SK-N-SH treated with all-trans-retinoic acid at 6 μM for 48 hours (cell line): ENCODE measurements at regions not wholly inside any gene's neighbourhood (a gene's known extent, or its start where the extent isn't known, plus 50 kb on each side); places are given as distances from the start of the nearest gene placed in this dataset.

ENCODE experiments used
- ATAC-seq: fragments of 200-7000 bp; cut with Tn5 transposase; 3 replicates; pipeline ENCODE4 v1.9.1; 2020; ENCODE audit warnings: mild to moderate bottlenecking, moderate library complexity
- ARNTL ChIP-seq: fragments of 450-650 bp; formaldehyde crosslinking; IDR thresholded peaks from 2 replicates; pipeline ENCODE4 v1.5.0; 2020; ENCODE audit warnings: low read depth, mild to moderate bottlenecking, moderate library complexity, borderline replicate concordance
- BACH2 ChIP-seq: fragments of 250-450 bp; sonication (Bioruptor Pico); IDR thresholded peaks from 2 replicates; pipeline ENCODE4 v1.9.0; 2021; ENCODE audit warnings: mild to moderate bottlenecking, borderline replicate concordance
- CSDC2 ChIP-seq: fragments of 250-450 bp; sonication (Bioruptor Pico); IDR thresholded peaks from 2 replicates; pipeline ENCODE4 v1.5.0; 2020; ENCODE audit warnings: mild to moderate bottlenecking, moderate library complexity
- GLIS3 ChIP-seq: fragments of 250-450 bp; sonication (Bioruptor Pico); IDR thresholded peaks from 2 replicates; pipeline ENCODE4 v1.5.0; 2020; ENCODE audit warnings: mild to moderate bottlenecking, moderate library complexity
- ISL1 ChIP-seq: fragments of 250-450 bp; sonication (Bioruptor Pico); IDR thresholded peaks from 2 replicates; pipeline ENCODE4 v2.1.2; 2022; ENCODE audit warnings: mild to moderate bottlenecking, moderate library complexity
- OSR1 ChIP-seq: fragments of 250-450 bp; sonication (Bioruptor Pico); IDR thresholded peaks from 2 replicates; pipeline ENCODE4 v1.8.0; 2022; ENCODE audit warnings: moderate library complexity, mild to moderate bottlenecking, inconsistent platforms
- PATZ1 ChIP-seq: fragments of 250-450 bp; sonication (Bioruptor Pico); IDR thresholded peaks from 2 replicates; pipeline ENCODE4 v1.8.0; 2020; ENCODE audit warnings: mild to moderate bottlenecking, moderate library complexity, borderline replicate concordance
- POU6F1 ChIP-seq: fragments of 250-450 bp; sonication (Bioruptor Pico); IDR thresholded peaks from 2 replicates; pipeline ENCODE4 v1.8.0; 2021; ENCODE audit warnings: low read depth, mild to moderate bottlenecking, moderate library complexity, borderline replicate concordance
- PPARA ChIP-seq: fragments of 250-450 bp; sonication (Bioruptor Pico); IDR thresholded peaks from 2 replicates; pipeline ENCODE4 v1.5.0; 2020; ENCODE audit warnings: mild to moderate bottlenecking, borderline replicate concordance
- RARB ChIP-seq: fragments of 250-450 bp; sonication (Bioruptor Pico); IDR thresholded peaks from 2 replicates; pipeline ENCODE4 v1.8.0; 2021; ENCODE audit warnings: mild to moderate bottlenecking, moderate library complexity
- SNAI2 ChIP-seq: fragments of 250-450 bp; sonication (Bioruptor Pico); IDR thresholded peaks from 2 replicates; pipeline ENCODE4 v1.5.0; 2020; ENCODE audit warnings: mild to moderate bottlenecking, moderate library complexity
- TCF4 ChIP-seq: fragments of 250-450 bp; sonication (Bioruptor Pico); IDR thresholded peaks from 2 replicates; pipeline ENCODE4 v1.8.0; 2021; ENCODE audit warnings: mild to moderate bottlenecking, moderate library complexity, borderline replicate concordance
- TOX ChIP-seq: fragments of 250-450 bp; sonication (Bioruptor Pico); IDR thresholded peaks from 2 replicates; pipeline ENCODE4 v1.8.0; 2021; ENCODE audit warnings: mild to moderate bottlenecking, moderate library complexity, borderline replicate concordance
- TSHZ2 ChIP-seq: fragments of 250-450 bp; sonication (Bioruptor Pico); IDR thresholded peaks from 2 replicates; pipeline ENCODE4 v1.5.0; 2020; ENCODE audit warnings: mild to moderate bottlenecking, moderate library complexity
- ZC3H10 ChIP-seq: fragments of 250-450 bp; sonication (Bioruptor Pico); IDR thresholded peaks from 2 replicates; pipeline ENCODE4 v1.5.1; 2021; ENCODE audit warnings: mild to moderate bottlenecking, moderate library complexity
- ZFP3 ChIP-seq: fragments of 250-450 bp; sonication (Bioruptor Pico); IDR thresholded peaks from 2 replicates; pipeline ENCODE4 v1.5.0; 2020; ENCODE audit warnings: mild to moderate bottlenecking, moderate library complexity
- ZFP30 ChIP-seq: fragments of 450-650 bp; formaldehyde crosslinking; IDR thresholded peaks from 2 replicates; pipeline ENCODE4 v1.5.0; 2022; ENCODE audit warnings: mild to moderate bottlenecking, moderate library complexity
- ZNF565 ChIP-seq: fragments of 450-650 bp; formaldehyde crosslinking; conservative IDR thresholded peaks from 2 replicates; pipeline ENCODE4 v1.5.0; 2020; ENCODE audit warnings: low read depth, mild to moderate bottlenecking, moderate library complexity
- ZNF70 ChIP-seq: fragments of 450-650 bp; formaldehyde crosslinking; IDR thresholded peaks from 2 replicates; pipeline ENCODE4 v1.5.0; 2020; ENCODE audit warnings: mild to moderate bottlenecking, moderate library complexity
- ZNF8 ChIP-seq: fragments of 450-650 bp; formaldehyde crosslinking; IDR thresholded peaks from 2 replicates; pipeline ENCODE4 v1.5.0; 2020; ENCODE audit warnings: mild to moderate bottlenecking, moderate library complexity
- TF ChIP-seq, protein P1 (sequence below): fragments of 250-450 bp; sonication (Bioruptor Pico); IDR thresholded peaks from 2 replicates; pipeline ENCODE4 v1.5.1; 2020; ENCODE audit warnings: low read depth, mild to moderate bottlenecking, moderate library complexity

GRCh38 chr6:68273297-68273696, 361.8 kb upstream of the ADGRB3 start:
- ATAC-seq, result no peak
- TF ChIP-seq ARNTL (CRISPR knock-in tag) (no peak), RARB (CRISPR knock-in tag) (no peak), TOX (no peak), ZNF70 (CRISPR knock-in tag) (no peak), ZC3H10 (CRISPR knock-in tag) (no peak), BACH2 (CRISPR knock-in tag) (no peak), ZFP3 (CRISPR knock-in tag) (no peak), PPARA (CRISPR knock-in tag) (no peak), TCF4 (CRISPR knock-in tag) (no peak), ZNF565 (CRISPR knock-in tag) (no peak), CSDC2 (CRISPR knock-in tag) (no peak), PATZ1 (CRISPR knock-in tag) (no peak), SNAI2 (CRISPR knock-in tag) (no peak), TSHZ2 (no peak), ZFP30 (CRISPR knock-in tag) (no peak)
- TF ChIP-seq, protein P1, sequence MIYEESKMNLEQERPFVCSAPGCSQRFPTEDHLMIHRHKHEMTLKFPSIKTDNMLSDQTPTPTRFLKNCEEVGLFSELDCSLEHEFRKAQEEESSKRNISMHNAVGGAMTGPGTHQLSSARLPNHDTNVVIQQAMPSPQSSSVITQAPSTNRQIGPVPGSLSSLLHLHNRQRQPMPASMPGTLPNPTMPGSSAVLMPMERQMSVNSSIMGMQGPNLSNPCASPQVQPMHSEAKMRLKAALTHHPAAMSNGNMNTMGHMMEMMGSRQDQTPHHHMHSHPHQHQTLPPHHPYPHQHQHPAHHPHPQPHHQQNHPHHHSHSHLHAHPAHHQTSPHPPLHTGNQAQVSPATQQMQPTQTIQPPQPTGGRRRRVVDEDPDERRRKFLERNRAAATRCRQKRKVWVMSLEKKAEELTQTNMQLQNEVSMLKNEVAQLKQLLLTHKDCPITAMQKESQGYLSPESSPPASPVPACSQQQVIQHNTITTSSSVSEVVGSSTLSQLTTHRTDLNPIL (CRISPR knock-in tag), result no peak

- ATAC-seq, result no peak
- TF ChIP-seq ISL1, result no peak
These were observed 378.7 kb upstream of the ADGRB3 start for GRCh38 chr6:68256391-68256790.

- TF ChIP-seq OSR1 (CRISPR knock-in tag) (no peak), GLIS3 (no peak), PATZ1 (CRISPR knock-in tag) (no peak), ZNF8 (CRISPR knock-in tag) (no peak), ZFP3 (CRISPR knock-in tag) (no peak), POU6F1 (CRISPR knock-in tag) (no peak), ISL1 (no peak)
- TF ChIP-seq, protein P1 (CRISPR knock-in tag), result no peak
- ATAC-seq, result no peak
These were observed 382.4 kb upstream of the ADGRB3 start for GRCh38 chr6:68252632-68253031.
